ENCODE measurements at regions not wholly inside any gene's neighbourhood (a gene's known extent, or its start where the extent isn't known, plus 50 kb on each side); places are given as distances from the start of the nearest gene placed in this dataset.
"Not testable (repeated sequence)": the region's sequence is repeated elsewhere in the genome, so short reads cannot be mapped to it uniquely, and the experiment has no call there.

DNA sequence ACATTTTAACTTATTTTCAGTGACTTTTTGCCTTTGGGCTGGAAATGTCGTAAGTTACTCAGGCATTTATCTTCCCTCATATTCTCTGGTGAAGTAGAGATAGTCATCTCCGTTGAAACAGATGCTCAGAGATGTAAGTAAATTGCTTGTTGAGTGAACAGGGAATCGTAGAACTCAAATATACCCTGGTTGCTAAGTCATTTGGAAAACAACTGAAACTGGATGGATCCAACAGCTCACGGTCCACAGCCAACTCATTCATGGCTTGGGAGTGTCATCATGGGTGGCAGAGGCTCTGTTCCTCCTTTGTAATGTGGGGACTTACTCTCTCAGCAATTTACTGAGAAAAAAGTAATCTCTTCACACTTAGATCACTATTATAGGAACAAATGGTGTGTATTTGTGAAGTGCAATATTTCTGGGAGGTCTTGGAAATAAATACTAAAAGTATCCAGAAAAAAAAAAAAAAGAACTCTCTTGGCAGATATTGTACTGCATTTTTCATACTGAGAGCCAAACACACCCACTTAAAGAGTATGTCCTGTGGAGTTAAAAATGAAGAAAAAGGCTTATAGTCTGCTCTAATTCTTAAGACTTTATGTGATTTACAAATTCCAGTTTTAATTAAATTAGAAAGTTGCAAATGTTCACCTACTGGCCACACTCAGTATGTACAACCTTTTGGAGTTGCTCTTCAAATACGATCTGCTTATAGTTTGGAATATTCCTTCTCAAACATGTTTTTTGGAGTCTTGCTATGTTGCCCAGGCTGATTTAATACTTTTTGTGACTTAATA is 107.4 kb downstream of the LEPR start:
- DNase-seq (ENCODE audit: low read depth): no peak

DNA sequence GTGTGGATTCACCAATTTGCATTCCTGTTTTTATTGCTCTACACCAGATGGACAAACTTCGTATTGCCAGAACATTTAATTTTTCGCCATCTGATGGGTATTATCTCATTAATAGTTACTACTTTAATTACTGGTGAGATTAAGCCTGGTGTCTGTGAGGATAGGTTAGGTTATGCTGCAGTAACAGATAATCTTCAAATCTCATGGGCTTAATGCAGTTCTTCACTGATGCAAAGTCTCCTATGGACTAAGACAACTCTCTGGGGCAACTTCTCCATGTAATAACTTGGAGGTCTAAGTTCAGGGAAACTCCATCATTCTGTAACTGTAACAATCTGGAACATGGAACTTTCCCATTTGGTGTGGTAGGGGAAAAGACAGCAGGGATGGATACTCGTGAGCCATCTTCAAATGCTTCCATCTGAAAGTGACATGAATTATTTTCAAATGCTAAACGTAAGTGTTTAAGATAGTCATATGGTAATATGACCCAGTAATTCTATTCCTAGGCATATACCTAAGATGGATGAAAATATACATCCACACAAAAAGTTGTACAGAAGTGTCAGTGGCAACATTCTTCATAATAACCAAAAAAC is 111.6 kb downstream of the LEPR start:
- DNase-seq (ENCODE audit: low read depth): no peak

DNA sequence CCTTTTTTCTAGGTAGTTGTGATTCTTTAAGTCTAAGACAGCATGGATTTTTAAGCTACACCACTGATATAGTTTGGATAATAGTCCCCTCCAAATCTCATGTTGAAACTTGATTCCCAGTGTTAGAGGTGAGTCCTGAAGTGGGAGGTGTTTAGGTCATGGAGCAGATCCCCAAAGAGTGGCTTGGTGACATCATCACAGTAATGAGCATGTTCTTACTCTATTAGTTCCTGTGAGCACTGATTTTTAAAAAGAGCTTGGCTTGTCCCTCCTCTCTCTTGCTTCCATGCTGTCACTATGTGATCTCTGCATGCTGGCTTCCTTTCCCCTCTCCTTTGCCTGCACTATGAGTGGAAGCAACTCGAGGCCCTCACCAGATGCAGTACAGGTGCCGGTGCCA is 115.5 kb downstream of the LEPR start:
- DNase-seq (ENCODE audit: low read depth): no peak

DNA sequence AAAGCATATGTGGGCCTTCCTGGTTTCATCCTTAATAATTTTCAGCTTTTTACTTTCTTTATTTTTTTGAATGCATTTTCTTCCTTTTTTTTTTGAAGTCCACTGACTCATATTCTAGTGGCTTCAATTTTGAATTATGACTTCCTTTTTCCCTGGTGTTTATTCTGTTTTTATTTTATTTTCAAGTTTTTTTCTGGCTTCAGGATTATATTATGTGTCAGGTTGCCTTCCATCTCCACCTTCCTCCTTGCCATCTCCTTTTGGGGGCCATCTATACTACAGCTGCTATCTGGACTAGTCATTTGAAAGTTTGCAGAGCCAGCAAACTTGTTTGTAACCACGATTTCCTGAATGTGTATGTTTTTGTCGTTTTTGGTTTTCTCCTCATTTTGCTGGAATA is 117.6 kb downstream of the LEPR start:
- DNase-seq (ENCODE audit: low read depth): no peak

DNA sequence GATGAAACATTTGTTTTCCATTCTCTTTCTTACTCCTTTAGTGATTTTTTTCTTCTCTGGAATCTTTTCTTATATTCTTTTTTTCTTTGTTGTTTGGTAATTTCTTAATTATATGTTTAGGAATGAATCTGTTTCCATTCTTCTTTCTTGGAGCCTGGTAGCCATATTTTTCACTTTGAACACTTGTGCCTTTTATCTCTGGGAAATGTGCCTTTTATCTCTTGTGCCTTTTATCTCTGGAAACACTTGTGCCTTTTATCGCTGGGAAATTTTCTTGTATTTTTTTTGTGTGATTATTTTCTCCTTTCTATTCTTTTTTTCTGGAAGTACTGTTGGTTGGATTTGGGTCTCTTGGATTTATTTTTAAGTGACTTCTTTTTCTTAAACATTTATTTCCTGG is 118.2 kb downstream of the LEPR start:
- no peak for DNase-seq (ENCODE audit: low read depth)

DNA sequence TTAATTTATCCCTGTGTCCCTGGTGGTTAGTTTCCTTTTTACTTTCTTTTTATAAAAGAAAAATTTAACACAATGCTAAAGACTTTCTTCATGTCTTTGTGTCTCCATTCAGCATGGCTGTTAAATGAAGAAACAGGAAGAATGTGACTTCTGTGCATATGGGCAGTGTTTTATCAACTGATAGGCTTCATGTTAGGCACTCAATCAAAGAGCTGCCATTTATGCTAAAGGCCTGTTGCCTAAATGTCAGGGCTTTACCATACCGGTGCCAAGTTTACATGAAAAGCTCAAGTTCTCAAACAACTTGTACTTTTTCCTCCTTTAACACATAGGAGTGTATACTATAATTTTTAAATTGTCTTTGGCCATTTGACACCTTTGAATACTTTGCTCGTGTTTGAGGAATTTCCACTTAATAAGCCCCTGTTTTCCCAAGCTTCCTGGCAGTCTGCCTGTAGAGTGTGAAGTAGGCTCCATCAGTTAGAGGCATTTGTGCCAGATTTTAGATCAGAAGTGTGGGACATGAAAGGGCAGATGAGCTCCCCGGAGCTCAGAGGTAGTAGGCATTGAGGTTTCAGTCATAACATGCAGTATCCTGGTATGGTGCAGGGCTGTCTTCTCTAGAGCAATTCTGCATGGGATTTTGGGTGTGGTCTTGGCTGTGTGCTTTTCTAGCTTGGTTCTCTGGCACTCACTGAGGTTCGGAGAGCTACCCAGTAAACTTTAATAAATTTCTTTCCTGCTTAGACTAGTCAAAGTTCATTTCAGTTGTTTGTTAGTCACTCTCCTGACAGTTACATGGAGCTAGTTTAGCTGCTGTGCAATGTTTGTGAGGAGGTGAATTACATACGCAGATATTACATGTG is 119.0 kb downstream of the LEPR start:
- no peak for DNase-seq (ENCODE audit: low read depth)

DNA sequence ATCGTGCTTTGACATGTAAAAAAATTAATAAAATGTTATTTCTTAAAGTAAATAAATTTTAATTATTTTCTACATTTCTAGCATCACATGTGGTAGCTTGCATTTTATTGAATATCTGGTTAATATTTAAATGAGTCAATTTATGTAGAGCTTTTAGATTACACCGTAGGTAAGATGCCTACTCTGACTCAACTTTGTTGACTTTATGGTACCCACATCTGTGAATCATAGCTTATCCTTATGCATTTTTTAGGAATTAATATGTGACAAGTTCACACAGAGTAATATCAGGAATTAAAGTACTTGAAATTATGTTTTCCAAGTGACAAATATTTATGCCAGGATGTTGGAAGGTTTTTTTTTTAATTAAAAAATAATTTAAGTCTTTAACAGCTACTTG is 120.7 kb downstream of the LEPR start:
- no peak for DNase-seq (ENCODE audit: low read depth)

DNA sequence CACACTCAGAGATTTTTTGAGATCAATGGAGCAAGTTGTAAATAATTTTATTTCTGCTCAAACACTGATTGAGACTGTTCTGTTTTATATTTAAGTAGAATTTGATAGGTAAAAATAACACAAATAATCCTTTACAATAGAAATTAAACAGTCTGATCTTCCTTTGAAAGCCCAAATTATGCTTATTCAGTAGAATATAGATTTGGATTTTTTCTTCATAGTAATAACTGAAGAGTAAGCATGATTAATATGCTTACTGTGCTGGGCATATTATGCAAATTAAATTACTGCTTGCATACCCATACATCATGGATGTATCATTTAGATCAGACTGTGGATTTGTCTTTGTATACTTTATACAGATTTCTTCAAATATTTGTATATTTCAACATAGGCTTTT is 121.4 kb downstream of the LEPR start:
- no peak for DNase-seq (ENCODE audit: low read depth)

DNA sequence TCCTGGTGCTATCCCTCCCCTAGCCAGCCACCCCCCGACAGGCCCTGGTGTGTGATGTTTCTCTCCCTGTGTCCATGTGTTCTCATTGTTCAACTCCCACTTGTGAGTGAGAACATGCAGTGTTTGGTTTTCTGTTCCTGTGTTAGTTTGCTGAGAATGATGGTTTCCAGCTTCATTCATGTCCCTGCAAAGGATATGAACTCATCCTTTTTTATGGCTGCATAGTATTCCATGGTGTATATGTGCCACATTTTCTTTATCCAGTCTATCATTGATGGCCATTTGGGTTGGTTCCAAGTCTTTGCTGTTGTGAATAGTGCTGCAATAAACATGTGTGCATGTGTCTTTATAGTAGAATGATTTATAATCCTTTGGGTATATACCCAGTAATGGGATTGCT is 122.1 kb downstream of the LEPR start:
- not testable (repeated sequence) for DNase-seq (ENCODE audit: low read depth)

DNA sequence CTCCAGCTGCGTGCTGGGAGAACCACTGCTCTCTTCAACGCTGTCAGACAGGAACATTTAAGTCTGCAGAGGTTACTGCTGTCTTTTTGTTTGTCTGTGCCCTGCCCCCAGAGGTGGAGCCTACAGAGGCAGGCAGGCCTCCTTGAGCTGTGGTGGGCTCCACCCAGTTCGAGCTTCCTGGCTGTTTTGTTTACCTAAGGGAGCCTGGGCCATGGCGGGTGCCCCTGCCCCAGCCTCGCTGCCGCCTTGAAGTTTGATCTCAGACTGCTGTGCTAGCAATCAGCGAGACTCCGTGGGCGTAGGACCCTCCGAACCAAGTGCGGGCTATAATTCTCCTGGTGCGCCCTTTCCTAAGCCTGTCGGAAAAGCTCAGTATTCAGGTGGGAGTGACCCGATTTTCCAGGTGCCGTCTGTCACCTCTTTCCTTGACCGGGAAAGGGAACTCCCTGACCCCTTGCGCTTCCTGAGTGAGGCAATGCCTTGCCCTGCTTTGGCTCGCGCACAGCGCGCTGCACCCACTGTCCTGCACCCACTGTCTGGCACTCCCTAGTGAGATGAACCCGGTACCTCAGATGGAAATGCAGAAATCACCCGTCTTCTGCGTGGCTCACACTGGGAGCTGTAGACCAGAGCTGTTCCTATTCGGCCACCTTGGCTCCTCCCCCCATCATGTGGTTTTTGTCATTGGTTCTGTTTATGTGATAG is 130.0 kb downstream of the LEPR start:
- not testable (repeated sequence) for DNase-seq (ENCODE audit: low read depth)

DNA sequence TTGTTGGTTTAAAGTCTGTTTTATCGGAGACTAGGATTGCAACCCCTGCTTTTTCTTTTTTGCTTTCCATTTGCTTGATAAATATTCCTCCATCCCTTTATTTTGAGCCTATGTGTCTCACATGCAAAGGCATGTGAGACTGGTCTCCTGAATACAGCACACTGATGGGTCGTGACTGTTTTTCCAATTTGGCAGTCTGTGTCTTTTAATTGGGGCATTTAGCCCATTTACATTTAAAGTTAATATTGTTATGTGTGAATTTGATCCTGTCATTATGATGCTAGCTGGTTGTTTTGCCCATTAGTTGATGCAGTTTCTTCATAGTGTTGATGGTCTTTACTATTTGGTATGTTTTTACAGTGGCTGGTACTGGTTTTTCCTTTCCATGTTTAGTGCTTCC is 132.0 kb downstream of the LEPR start:
- not testable (repeated sequence) for DNase-seq (ENCODE audit: low read depth)

DNA sequence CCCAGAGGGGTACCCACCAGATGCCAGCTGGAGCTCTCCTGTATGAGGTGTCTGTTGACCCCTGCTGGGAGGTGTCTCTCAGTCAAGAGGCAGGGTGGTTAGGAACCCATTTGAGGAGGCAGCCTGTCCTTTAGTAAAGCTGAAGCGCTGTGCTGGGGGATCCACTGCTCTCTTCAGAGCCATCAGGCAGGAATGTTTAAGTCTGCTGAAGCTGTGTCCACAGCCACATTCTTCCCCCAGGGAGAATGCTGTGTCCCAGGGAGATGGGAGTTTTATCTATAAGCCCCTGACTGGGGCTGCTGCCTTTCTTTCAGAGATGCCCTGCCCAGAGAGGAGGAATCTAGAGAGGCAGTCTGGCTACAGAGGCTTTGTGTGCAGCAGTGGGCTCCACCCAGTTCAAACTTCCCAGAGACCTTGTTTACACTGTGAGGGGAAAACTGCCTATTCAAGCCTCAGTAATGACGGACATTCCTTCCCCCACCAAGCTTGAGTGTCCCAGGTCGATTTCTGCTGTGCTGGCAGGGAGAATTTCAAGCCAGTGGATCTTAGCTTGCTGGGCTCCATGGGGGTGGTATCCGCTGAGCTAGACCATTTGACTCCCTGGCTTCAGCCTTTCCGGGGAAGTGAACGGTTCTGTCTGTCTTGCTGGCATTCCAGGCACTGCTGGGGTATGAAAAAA is 133.8 kb downstream of the LEPR start:
- DNase-seq (ENCODE audit: low read depth): not testable (repeated sequence)

DNA sequence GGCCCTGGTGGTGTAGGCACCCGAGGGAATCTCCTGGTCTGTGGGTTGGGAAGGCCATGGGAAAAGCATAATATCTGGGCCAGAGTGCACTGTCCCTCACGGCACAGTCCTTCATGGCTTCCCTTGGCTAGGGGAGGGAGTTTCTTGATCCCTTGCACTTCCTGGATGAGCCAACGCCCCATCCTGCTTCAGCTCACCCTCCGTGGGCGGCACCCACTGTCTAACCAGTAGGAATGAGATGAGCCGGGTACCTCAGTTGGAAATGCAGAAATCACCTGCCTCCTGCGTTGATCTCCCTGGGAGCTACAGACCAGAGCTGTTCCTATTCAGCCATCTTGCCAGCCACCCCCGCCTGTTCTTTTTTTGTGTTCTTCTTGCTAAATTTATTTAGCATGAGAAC is 134.4 kb downstream of the LEPR start:
- DNase-seq (ENCODE audit: low read depth): no peak

DNA sequence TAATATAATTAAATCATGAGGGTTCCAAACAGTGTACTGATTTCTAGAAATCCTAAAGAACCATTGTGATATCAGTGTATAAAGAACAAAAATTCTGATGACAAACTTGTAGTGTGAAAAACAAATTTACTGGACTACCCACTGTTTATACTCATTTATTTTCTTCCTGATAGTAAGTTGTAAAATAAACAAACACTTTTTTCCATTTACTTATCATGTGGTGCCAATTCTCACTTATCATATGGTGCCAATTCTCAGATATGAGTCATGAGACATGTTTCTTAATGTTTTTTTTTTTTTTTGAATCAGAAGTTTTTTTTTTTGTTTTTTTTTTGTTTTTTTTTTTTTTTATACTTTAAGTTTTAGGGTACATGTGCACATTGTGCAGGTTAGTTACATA is 137.7 kb downstream of the LEPR start:
- DNase-seq (ENCODE audit: low read depth): no peak

DNA sequence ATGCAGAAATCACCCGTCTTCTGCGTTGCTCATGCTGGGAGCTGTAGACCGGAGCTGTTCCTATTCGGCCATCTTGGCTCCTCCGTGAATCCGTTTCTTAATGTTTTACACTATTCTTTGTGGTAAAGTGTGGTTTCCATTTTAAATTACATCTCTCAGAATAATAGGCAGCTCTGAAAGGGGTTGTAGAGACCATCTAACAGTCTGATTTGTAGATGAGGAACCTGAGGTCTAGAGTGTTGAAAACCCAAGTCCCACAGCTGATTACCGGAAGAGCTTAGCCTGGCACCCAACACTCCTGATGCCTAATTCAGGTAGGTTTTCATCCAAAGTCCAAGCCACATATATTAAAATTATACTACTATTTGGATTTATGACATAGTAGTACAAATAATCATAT is 144.0 kb downstream of the LEPR start:
- no peak for DNase-seq (ENCODE audit: low read depth)

DNA sequence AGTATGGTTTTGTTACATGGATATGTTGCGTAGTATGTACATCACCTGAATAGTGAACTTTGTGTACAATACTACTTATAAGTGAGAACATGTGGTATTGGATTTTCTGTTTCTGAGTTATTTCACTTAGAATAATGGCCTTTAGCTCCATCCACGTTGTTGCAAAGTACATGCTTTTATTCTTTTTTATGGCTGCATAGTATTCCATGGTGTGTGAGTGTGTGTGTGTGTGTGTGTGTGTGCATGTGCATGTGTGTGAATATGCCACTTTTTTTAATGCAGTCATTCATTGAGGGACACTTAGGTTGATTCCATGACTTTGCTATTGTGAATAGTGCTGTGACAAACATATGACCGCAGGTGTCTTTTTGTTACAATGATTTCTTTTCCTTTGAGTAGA is 147.8 kb downstream of the LEPR start:
- no peak for DNase-seq (ENCODE audit: low read depth)

DNA sequence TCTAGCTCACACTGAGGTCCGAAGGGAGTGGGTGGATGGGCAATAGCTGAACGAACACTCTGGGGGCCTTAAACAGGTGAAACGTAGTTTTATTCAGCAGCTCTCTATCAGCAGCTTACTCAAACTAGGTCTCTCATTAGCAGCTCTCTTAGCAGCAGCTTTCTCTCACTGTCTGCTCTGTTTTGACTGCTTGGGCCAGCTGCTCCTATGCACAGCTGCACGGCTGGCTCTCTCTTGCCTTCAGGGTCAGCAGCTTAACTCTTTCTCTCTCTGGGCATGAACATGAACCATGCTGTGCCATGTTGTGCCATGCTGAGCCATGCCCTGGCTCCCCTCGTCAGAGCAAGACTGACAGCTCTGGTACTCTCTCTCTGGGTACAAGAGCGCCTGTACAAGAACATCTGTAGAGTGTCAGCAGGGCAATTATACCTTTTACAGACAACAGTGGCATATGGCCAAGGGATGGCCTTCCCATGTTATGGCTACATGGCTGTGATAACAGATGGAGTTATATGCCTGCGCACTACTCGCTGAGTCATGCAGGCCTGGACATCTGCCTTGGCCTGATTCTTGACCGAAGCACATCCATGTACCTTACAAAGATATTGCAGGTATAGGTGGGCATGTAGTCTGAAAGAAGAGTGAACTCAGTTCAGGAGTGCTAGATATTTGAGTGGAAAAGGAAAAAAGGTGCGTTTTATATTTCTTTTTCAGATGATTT is 152.4 kb downstream of the LEPR start:
- DNase-seq (ENCODE audit: low read depth): no peak

DNA sequence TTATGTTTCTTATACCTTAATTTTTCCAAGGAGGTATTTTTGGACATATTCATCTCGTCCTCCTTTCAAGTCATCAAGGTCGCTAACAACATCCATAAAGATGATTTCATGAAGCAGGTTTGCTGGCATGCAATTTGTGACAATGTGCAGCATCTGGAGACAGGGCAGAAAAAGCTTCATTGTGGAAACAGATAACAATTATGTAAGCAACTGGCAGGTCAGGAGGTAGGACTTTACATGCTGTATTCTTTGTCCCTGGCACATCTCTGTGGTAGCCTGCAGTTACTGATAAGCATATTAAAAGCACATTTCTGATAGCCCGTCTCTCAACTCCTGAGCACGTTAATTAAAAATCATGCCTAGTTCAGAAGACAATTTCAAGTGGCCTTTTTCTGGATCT is 156.8 kb downstream of the LEPR start:
- no peak for DNase-seq (ENCODE audit: low read depth)

DNA sequence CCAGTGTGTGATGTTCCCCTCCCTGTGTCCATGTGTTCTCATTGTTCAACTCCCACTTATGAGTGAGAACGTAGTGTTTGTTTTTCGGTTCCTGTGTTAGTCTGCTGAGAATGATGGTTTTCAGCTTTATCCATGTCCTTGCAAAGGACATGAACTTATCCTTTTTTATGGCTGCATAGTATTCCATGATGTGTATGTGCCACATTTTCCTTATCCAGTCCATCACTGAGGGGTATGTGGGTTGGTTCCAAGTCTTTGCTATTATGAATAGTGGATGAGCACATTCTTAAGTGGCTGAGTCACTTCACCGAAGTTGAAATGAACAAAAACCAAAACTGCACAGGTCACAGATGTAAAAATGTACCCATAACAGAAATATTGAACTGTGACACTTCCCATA is 157.5 kb downstream of the LEPR start:
- DNase-seq (ENCODE audit: low read depth): not testable (repeated sequence)

DNA sequence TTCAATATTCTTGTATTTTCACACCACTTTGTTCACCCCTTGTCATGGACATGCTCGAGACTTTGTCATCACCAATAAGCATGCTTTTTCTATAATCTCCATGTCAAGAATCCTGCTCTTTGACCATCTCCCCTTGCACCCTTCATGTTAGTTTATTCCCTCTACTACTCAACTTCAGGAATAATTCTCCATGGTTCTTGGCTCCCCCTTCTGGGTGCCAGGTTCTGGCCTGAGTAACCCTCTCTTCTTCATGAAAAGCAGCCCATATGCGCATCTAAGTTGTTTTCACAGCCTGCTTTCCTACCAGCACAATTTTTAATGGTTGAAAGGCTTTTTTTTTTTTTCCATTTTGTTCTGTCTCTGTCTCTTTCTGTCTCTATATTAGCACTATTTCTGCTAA is 160.7 kb downstream of the LEPR start:
- DNase-seq (ENCODE audit: low read depth): no peak

DNA sequence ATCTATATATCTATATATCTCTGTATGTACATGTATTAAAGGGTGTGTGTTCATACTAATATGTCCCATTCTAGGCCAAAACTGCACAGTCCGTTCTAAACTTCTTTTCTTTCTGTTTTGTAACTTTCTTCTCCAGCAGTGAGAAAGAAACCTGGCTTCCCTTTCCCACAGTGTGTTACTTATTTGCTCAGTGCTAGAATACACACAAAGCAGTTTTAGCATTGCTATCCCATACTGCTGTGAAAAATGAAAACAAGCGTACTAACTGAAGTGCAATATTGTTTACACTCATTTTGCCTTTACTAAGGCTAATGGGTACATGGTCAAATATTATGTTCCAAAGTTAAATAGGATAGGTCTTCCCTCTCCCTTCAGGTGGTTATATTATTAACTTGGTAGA is 163.9 kb downstream of the LEPR start:
- no peak for DNase-seq (ENCODE audit: low read depth)
